HFFc6 (cell line): ENCODE measurements at regions not wholly inside any gene's neighbourhood (a gene's known extent, or its start where the extent isn't known, plus 50 kb on each side); places are given as distances from the start of the nearest gene placed in this dataset.

Experiments used
- DNase-seq: peaks from one replicate; pipeline ENCODE4 v3.0.0-alpha.2; 2018
- H3K27ac Mint-ChIP-seq: 2 replicates; pipeline ENCODE4 v1.8.0; 2020; ENCODE audit warnings: mild to moderate bottlenecking, mixed read lengths
- H3K27me3 Mint-ChIP-seq: 2 replicates; pipeline ENCODE4 v1.8.0; 2021; ENCODE audit warnings: mild to moderate bottlenecking, moderate library complexity, mixed read lengths; ENCODE audit not compliant: insufficient read depth
- H3K36me3 Mint-ChIP-seq: 2 replicates; pipeline ENCODE4 v1.8.0; 2021; ENCODE audit warnings: low read depth, mixed read lengths
- H3K4me1 Mint-ChIP-seq: 2 replicates; pipeline ENCODE4 v1.8.0; 2020; ENCODE audit warnings: low read depth, mixed read lengths
- H3K4me3 Mint-ChIP-seq: 2 replicates; pipeline ENCODE4 v1.8.0; 2020; ENCODE audit warnings: mild to moderate bottlenecking, moderate library complexity, mixed read lengths
- H3K9me3 Mint-ChIP-seq: 2 replicates; pipeline ENCODE4 v1.8.0; 2020; ENCODE audit warnings: mild to moderate bottlenecking, mixed read lengths
- TF ChIP-seq, protein P1 (sequence below): fragments of 200-600 bp; sonication (generic); IDR thresholded peaks from 2 replicates; pipeline ENCODE4 v1.5.0; 2021; ENCODE audit warnings: antibody characterized with exemption, mild to moderate bottlenecking

DNA sequence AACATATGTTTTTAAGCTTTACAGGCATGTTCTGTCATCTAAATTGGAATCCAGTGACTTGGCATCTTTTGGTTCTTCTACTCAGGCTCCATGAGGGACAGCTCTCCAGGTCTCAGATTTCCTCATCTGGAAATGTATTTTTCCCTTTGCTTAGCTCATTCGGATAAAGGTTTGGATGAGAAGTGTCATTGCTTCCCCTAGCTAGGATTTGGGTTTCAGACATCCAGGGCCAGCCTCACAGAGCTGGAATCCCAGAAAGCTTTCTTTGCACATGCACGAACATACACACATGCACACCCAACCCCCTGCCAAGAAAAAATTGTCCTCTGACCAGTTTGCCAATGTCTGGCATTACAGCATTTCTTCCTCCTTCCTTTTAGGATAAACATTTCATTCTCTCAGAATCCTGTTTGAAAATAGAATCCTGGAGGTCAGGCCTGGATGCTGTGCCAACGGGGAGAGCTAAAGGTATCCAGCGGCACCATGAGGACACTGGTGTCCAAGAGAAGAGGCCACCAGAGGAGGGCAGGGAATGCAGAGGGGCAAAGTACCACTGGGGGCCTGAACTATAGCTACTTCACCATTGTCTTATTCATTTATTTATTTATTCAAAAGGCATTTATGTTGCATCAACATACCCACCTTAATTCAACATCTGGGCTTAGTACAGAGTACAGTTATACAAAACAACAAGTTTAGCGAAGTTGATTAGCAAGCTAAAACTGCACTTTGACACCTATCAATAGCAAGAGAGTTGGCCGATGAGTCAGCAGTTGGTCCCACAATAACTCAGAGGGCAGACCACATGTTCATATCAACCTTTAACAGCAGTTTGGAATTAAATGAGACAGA lies 97.9 kb upstream of the ATL2 start:
- Mint-ChIP-seq H3K4me1 (no peaks in the 10 kb centered on the region), H3K27ac (no peak overlapping the region), H3K9me3 (peaks cover 1% of the 10 kb centered on the region; the same call in 1 of the 2 replicates), H3K4me3 (no peak overlapping the region), H3K27me3 (peaks cover 49% of the 10 kb centered on the region), H3K36me3 (no peaks in the 10 kb centered on the region)
- TF ChIP-seq, protein P1, sequence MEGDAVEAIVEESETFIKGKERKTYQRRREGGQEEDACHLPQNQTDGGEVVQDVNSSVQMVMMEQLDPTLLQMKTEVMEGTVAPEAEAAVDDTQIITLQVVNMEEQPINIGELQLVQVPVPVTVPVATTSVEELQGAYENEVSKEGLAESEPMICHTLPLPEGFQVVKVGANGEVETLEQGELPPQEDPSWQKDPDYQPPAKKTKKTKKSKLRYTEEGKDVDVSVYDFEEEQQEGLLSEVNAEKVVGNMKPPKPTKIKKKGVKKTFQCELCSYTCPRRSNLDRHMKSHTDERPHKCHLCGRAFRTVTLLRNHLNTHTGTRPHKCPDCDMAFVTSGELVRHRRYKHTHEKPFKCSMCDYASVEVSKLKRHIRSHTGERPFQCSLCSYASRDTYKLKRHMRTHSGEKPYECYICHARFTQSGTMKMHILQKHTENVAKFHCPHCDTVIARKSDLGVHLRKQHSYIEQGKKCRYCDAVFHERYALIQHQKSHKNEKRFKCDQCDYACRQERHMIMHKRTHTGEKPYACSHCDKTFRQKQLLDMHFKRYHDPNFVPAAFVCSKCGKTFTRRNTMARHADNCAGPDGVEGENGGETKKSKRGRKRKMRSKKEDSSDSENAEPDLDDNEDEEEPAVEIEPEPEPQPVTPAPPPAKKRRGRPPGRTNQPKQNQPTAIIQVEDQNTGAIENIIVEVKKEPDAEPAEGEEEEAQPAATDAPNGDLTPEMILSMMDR: no peak
- no peak for DNase-seq

DNA sequence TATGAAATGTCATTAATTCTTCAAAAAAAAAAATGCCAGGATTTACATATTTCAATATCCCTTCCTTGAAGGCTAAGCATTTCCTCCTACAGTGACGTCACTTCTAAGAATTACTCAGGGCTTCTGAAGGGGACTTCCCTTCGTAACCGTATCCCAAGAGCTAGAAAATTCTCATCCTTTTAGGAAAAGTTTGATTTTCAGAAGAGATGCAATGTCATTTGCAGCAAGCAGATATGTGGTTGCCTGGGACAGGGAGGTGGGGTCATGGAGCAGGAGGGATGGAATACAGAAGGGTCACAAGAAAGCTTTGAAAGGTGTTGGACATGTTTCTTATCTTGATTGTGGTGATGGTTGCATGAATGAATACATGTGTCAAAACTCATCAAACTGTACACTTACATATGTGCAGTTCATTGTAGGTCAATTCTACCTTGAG lies 97.0 kb upstream of the ATL2 start:
- no peak overlapping the region for H3K4me3 Mint-ChIP-seq
- H3K36me3 Mint-ChIP-seq: no peaks in the 10 kb centered on the region
- TF ChIP-seq, protein P1: no peak
- no peaks in the 10 kb centered on the region for H3K4me1 Mint-ChIP-seq
- DNase-seq: no peak
- H3K27ac Mint-ChIP-seq: no peak overlapping the region
- no peaks in the 10 kb centered on the region for H3K9me3 Mint-ChIP-seq
- peaks cover 50% of the 10 kb centered on the region for H3K27me3 Mint-ChIP-seq

- H3K27me3 Mint-ChIP-seq: peaks cover 50% of the 10 kb centered on the region
- H3K36me3 Mint-ChIP-seq: no peaks in the 10 kb centered on the region
- no peaks in the 10 kb centered on the region for H3K4me1 Mint-ChIP-seq
- H3K4me3 Mint-ChIP-seq: no peak overlapping the region
- DNase-seq: no peak
- no peaks in the 10 kb centered on the region for H3K9me3 Mint-ChIP-seq
- H3K27ac Mint-ChIP-seq: no peak overlapping the region
- TF ChIP-seq, protein P1: no peak
Measured at GRCh38 chr2:38473333-38474005, 96.4 kb upstream of the ATL2 start.

DNA sequence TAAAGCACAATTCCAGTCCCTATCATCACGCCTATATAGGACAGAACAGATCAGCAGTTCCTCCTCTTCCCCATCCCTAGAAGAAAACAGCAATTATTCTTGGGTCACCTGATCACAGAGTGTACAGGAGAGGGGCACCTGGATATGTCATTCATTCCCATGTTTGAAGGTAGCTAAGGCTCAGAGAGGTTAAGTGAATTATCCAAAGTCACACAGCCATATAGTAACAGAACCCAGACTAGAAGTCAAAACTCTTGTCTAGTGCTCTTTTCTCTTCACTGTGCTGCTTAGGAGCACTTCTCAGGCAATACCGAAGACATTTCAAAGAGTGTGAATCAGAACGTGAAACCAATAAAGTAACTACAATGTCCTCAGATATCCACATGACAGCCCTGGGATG lies 93.0 kb upstream of the ATL2 start:
- Mint-ChIP-seq H3K36me3 (no peaks in the 10 kb centered on the region), H3K27me3 (peaks cover 53% of the 10 kb centered on the region), H3K4me1 (no peaks in the 10 kb centered on the region), H3K27ac (no peak overlapping the region), H3K4me3 (no peak overlapping the region), H3K9me3 (no peaks in the 10 kb centered on the region)
- TF ChIP-seq, protein P1: no peak
- no peak for DNase-seq

DNA sequence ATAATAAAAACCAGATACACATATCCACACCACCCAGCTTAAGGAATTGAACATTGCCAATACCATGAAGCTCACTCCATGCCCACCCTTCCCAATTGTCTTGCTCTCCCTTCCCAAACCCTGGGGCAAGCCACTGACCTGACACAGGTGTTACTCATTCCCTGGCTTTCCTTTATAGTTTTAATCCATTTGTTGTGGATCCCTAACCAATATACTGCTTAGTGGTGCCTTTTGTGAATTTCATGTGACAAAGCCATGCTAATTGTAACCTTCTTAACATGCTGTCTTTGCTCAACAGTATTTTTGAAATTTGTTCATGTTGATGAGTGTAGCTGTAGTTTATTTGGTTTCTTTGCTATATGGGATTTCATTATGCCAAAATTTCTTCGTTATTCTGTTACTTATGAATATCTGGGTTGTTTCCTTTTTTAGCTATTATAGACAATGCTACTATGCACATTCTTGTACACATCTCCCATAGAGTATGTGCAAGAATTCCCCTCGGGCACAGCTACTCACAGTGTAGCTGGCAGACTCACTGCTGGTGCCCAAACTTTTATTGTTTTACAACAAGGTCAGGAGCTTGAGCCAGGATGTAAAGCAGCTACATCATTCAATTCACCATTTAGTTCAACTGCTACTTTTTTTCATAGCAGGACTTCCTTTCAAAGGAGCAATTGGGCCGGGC lies 90.8 kb upstream of the ATL2 start:
- no peak overlapping the region for H3K27ac Mint-ChIP-seq
- TF ChIP-seq, protein P1: no peak
- no peak overlapping the region for H3K4me3 Mint-ChIP-seq

More for the DNA sequence above, 90.8 kb upstream of the ATL2 start:
- no peaks in the 10 kb centered on the region for H3K36me3 Mint-ChIP-seq
- H3K9me3 Mint-ChIP-seq: no peaks in the 10 kb centered on the region
- no peak for DNase-seq
- H3K4me1 Mint-ChIP-seq: no peaks in the 10 kb centered on the region
- H3K27me3 Mint-ChIP-seq: peaks cover 42% of the 10 kb centered on the region
